ENCODE measurements at regions not wholly inside any gene's neighbourhood (a gene's known extent, or its start where the extent isn't known, plus 50 kb on each side); places are given as distances from the start of the nearest gene placed in this dataset.

DNA sequence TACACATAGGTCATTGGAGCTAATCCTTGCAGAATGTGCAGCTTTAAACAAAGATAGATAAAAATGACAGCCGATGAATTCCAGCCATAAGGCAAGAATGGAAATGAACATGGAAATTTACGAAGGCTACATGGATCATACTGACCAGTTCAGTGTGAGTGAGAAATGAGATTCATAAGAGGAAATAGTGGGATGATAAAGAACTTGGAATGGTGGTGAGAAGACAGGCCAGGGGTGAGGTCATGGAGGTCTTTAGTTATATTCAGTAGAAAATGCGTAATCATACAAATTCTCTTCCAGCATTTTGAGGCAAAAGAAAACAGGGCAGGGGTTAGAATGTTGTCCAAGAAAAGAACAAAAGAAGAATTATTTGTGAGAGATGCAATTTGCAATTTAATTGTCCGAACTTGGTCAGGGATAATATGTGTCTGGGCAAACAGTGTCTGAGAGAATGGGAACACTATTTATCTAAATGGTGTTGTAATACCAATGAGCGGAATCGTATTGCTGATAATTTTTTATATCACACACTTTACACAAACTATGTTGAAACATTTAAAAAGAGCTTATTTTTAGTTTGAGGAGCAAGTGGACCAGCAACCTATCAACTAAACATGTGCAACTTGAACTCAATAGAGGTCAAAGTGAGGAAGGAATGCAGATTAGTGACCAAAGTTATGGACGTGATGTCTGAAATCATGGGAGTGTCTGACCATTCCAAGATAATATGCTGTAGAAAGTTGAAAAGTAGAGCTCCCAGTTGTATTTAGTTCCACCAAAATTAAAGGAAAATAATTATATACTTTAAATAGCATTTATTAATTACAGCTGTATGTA, 739.0 kb upstream of the NCAM2 start:
- whole genome bisulfite sequencing (ENCODE audit: insufficient coverage): 60% methylated on average over 3 of the region's 7 CpGs
- Histone ChIP-seq H3K27ac (ENCODE audit: low read depth, low read length) (no peak overlapping the region), H3K36me3 (ENCODE audit: control insufficient read depth, insufficient read depth, low read length) (no peaks in the 10 kb centered on the region), H3K4me3 (ENCODE audit: low read depth, low read length) (no peak overlapping the region), H3K4me1 (ENCODE audit: control insufficient read depth, insufficient read depth, low read length) (no peaks in the 10 kb centered on the region), H3K9me3 (ENCODE audit: control insufficient read depth, insufficient read depth, low read length) (no peaks in the 10 kb centered on the region), H3K27me3 (ENCODE audit: control insufficient read depth, insufficient read depth, low read length) (no peaks in the 10 kb centered on the region)
- DNase-seq (ENCODE audit: low read depth in 4 of 6, low spot score in 6 of 6): no peak

DNA sequence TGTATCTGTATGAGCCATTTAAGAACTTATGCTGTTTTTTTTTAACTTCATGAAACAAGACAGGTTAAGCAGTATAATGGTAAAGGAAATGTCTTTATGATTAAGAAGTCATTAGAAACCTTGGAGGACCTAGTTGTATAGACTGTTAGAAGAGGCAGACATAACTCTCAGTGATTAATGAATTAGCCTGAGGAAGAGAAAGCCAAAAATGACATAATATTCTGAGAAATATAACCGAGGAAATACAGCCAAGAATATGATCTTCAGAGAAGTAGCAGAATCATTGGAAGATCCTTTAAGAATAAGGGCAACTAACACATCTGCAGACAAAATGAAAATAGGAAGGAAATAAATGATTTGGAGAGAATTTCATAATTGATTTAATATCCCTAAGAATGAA, 738.1 kb upstream of the NCAM2 start:
- Histone ChIP-seq H3K27me3 (ENCODE audit: control insufficient read depth, insufficient read depth, low read length) (no peaks in the 10 kb centered on the region), H3K36me3 (ENCODE audit: control insufficient read depth, insufficient read depth, low read length) (no peaks in the 10 kb centered on the region), H3K4me3 (ENCODE audit: low read depth, low read length) (no peak overlapping the region), H3K9me3 (ENCODE audit: control insufficient read depth, insufficient read depth, low read length) (no peaks in the 10 kb centered on the region), H3K4me1 (ENCODE audit: control insufficient read depth, insufficient read depth, low read length) (no peaks in the 10 kb centered on the region), H3K27ac (ENCODE audit: low read depth, low read length) (no peak overlapping the region)
- DNase-seq (ENCODE audit: low read depth in 4 of 6, low spot score in 6 of 6): no peak
- WGBS (ENCODE audit: insufficient coverage): 80% methylated on average over 1 of the region's 1 CpG

DNA sequence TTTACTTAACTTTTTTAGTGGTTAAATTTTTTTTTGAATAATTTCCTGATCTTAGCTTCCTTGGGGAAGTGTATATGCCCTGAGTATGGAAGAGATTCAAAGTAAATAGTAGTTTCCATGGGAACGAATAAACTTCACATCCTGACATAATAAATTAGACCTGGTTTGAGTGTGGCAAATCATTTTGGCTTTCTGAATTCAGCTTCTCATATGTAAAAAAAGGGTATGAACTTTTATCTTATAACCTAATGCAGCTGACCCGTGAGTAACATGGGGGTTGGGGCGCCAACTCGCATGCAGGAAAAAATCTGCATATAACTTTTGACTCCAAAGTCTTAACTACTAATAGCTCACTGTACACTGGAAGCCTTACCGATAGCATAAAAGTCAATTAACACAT, 736.8 kb upstream of the NCAM2 start:
- H3K4me1 ChIP-seq (ENCODE audit: control insufficient read depth, insufficient read depth, low read length): no peaks in the 10 kb centered on the region
- no CpG with 5 or more reads among the region's 5 CpGs for WGBS (ENCODE audit: insufficient coverage)
- no peak for DNase-seq (ENCODE audit: low read depth in 4 of 6, low spot score in 6 of 6)
- no peak overlapping the region for H3K27ac ChIP-seq (ENCODE audit: low read depth, low read length)
- H3K4me3 ChIP-seq (ENCODE audit: low read depth, low read length): no peak overlapping the region
- H3K36me3 ChIP-seq (ENCODE audit: control insufficient read depth, insufficient read depth, low read length): no peaks in the 10 kb centered on the region
- no peaks in the 10 kb centered on the region for H3K27me3 ChIP-seq (ENCODE audit: control insufficient read depth, insufficient read depth, low read length)
- H3K9me3 ChIP-seq (ENCODE audit: control insufficient read depth, insufficient read depth, low read length): no peaks in the 10 kb centered on the region

DNA sequence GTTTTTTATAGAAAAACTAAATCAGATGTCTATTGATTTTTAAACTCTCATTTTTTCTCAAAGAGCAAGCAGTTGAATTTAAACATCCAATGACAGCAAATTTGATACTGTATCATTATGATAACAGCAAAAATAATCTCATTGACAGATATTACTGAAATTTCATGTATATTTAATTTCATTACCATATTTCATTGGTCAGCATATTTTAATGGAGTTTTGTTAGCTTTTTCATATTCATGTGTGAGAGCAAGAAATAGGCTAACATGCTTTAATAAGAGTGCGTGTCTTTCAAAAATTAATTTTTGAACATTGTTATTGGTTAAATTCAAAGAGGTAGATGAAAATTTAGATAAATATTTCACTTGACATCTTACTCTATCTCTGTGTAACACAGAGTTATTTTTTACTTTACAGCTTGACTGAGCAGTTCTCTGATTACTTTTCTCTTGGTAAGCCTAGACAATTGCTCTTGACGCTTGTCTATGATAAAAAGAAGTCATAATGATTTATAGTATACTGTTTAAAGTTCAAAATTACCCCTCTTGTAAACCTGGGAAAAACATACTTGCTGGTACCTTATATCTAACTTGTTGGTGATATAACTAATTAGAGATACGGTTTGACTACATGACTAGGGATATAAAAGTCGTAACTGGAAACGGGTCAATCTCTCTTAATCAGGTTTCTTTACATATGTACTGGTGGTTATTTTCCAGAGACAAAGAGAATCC, 732.3 kb upstream of the NCAM2 start:
- Histone ChIP-seq H3K4me3 (ENCODE audit: low read depth, low read length) (no peak overlapping the region), H3K9me3 (ENCODE audit: control insufficient read depth, insufficient read depth, low read length) (no peaks in the 10 kb centered on the region), H3K27ac (ENCODE audit: low read depth, low read length) (no peak overlapping the region), H3K36me3 (ENCODE audit: control insufficient read depth, insufficient read depth, low read length) (no peaks in the 10 kb centered on the region), H3K4me1 (ENCODE audit: control insufficient read depth, insufficient read depth, low read length) (no peaks in the 10 kb centered on the region), H3K27me3 (ENCODE audit: control insufficient read depth, insufficient read depth, low read length) (no peaks in the 10 kb centered on the region)
- no CpG with 5 or more reads among the region's 5 CpGs for WGBS (ENCODE audit: insufficient coverage)
- DNase-seq (ENCODE audit: low read depth in 4 of 6, low spot score in 6 of 6): no peak

DNA sequence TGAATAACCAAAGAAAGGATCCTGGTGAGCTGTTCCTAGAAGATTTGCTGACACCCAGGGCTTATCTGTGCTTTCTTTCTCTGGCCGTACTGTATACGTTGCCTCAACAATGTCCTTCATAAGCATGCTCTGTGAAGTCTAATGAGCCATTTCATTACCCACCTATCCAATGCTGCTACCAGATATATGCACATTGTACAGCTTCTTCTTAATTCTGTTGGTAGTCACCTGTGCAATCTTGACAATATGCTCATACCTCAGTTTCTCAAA, 731.8 kb upstream of the NCAM2 start:
- H3K4me1 ChIP-seq (ENCODE audit: control insufficient read depth, insufficient read depth, low read length): no peaks in the 10 kb centered on the region
- 57% methylated on average over 2 of the region's 2 CpGs for WGBS (ENCODE audit: insufficient coverage)
- no peak overlapping the region for H3K27ac ChIP-seq (ENCODE audit: low read depth, low read length)
- H3K27me3 ChIP-seq (ENCODE audit: control insufficient read depth, insufficient read depth, low read length): no peaks in the 10 kb centered on the region
- no peak for DNase-seq (ENCODE audit: low read depth in 4 of 6, low spot score in 6 of 6)
- H3K9me3 ChIP-seq (ENCODE audit: control insufficient read depth, insufficient read depth, low read length): no peaks in the 10 kb centered on the region
- no peaks in the 10 kb centered on the region for H3K36me3 ChIP-seq (ENCODE audit: control insufficient read depth, insufficient read depth, low read length)
- no peak overlapping the region for H3K4me3 ChIP-seq (ENCODE audit: low read depth, low read length)

DNA sequence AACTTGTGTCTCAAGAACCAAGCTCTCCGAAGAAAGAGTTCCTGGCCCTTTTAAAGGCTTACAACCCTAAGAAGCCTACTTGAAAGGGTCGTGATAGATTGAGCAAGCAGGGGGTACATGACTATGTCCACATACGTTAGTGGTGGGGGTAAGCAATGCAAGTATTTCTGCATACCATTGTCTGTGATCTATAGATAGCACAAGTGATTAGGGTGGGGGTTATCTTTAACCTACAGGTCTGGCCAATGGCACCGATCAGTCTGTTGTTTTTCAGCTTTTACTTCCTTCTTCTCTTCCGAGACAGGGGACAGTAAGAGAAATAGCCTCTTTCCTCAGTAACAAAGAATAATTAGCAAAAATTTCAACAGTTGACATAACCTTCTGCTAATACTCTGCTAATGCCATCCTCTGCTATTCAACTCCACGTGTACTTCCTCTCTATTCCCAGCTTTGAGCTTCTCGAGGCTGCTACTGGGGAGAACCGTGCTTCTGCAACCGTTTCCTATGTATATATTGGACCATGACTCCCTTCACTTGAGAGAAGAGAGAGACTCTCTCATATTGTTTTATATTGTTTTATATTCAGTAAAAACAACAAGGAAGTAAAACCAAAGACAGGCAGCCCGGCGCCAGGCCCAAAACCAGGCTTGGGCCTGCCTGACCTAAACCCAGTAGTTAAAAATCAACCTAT, 727.7 kb upstream of the NCAM2 start:
- H3K9me3 ChIP-seq (ENCODE audit: control insufficient read depth, insufficient read depth, low read length): no peaks in the 10 kb centered on the region
- H3K4me3 ChIP-seq (ENCODE audit: low read depth, low read length): no peak overlapping the region
- no peaks in the 10 kb centered on the region for H3K36me3 ChIP-seq (ENCODE audit: control insufficient read depth, insufficient read depth, low read length)
- H3K27ac ChIP-seq (ENCODE audit: low read depth, low read length): no peak overlapping the region
- no peaks in the 10 kb centered on the region for H3K27me3 ChIP-seq (ENCODE audit: control insufficient read depth, insufficient read depth, low read length)
- 89% methylated on average over 4 of the region's 11 CpGs for WGBS (ENCODE audit: insufficient coverage)
- H3K4me1 ChIP-seq (ENCODE audit: control insufficient read depth, insufficient read depth, low read length): no peaks in the 10 kb centered on the region
- DNase-seq (ENCODE audit: low read depth in 4 of 6, low spot score in 6 of 6): no peak

DNA sequence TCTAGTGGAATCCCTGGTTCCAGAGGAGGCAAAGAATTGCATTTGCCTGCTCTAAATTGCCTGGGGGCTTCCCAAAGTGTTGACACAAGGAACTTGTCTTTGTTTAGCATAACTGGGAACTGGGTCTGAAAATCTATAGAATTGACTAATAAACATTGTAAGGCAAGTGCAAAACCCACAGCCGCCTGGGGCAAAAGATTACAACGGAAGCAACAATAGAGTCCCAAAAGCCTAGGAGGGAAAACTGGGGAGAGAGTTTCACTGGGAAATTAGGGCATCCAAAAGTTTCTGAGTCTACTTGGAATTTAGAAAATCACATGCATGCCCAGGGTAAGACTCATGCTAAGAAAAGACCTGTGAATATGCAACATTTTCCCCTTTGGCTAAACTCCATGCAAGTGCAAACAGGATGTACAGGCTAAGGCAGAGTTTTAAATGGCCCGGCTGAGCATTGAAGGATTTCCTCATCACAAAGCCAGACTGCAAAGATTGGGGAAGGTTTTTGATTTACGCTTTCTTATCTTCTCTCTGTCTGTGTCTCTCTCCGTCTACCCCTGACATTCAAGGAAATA, 725.3 kb upstream of the NCAM2 start:
- Histone ChIP-seq H3K36me3 (ENCODE audit: control insufficient read depth, insufficient read depth, low read length) (no peaks in the 10 kb centered on the region), H3K9me3 (ENCODE audit: control insufficient read depth, insufficient read depth, low read length) (no peaks in the 10 kb centered on the region), H3K4me1 (ENCODE audit: control insufficient read depth, insufficient read depth, low read length) (no peaks in the 10 kb centered on the region), H3K4me3 (ENCODE audit: low read depth, low read length) (no peak overlapping the region), H3K27me3 (ENCODE audit: control insufficient read depth, insufficient read depth, low read length) (no peaks in the 10 kb centered on the region), H3K27ac (ENCODE audit: low read depth, low read length) (no peak overlapping the region)
- DNase-seq (ENCODE audit: low read depth in 4 of 6, low spot score in 6 of 6): no peak
- 69% methylated on average over 2 of the region's 5 CpGs for WGBS (ENCODE audit: insufficient coverage)

DNA sequence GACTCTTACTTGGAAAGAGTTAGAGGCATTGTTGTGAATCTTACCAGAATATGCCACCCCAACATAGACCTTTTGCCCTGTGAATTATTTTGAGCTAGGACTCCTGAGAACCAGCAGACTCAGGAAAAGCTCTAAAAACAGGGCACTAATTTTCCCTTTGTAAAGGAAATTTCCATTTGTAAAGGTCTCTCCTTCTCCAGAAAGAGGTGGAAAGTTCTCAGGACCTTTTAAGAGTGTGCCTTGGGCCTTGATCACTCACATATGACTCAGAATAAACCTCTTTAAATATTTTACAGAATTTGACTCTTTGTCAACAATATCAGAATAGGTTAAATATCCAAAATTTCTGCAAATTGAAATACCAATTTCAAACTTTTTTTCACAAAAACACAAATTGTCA, 721.8 kb upstream of the NCAM2 start:
- H3K27me3 ChIP-seq (ENCODE audit: control insufficient read depth, insufficient read depth, low read length): no peaks in the 10 kb centered on the region
- H3K4me1 ChIP-seq (ENCODE audit: control insufficient read depth, insufficient read depth, low read length): no peaks in the 10 kb centered on the region
- no peaks in the 10 kb centered on the region for H3K36me3 ChIP-seq (ENCODE audit: control insufficient read depth, insufficient read depth, low read length)
- no peak overlapping the region for H3K4me3 ChIP-seq (ENCODE audit: low read depth, low read length)
- DNase-seq (ENCODE audit: low read depth in 4 of 6, low spot score in 6 of 6): no peak
- H3K9me3 ChIP-seq (ENCODE audit: control insufficient read depth, insufficient read depth, low read length): no peaks in the 10 kb centered on the region
- H3K27ac ChIP-seq (ENCODE audit: low read depth, low read length): no peak overlapping the region

DNA sequence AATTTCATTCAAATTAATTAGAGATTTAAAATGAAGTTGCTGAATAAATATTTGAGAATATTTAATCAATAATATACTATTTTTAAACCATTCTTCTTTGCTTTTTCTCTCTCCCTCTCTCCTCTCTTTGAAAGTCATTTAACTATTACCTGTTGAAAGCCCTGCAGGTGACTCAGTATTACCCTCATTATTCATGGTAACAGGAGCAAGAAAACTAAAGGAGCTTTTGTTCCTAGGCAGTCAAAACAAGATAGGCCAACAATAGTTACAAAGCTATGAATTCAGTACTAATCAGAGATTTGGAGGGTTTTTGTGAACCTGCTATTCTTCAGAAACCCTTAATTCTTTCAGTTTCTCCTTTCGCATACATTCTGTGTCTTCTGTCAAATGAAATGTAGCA, 721.3 kb upstream of the NCAM2 start:
- no peak overlapping the region for H3K27ac ChIP-seq (ENCODE audit: low read depth, low read length)
- WGBS (ENCODE audit: insufficient coverage): 60% methylated on average over 1 of the region's 1 CpG
- no peak for DNase-seq (ENCODE audit: low read depth in 4 of 6, low spot score in 6 of 6)
- no peaks in the 10 kb centered on the region for H3K4me1 ChIP-seq (ENCODE audit: control insufficient read depth, insufficient read depth, low read length)
- H3K9me3 ChIP-seq (ENCODE audit: control insufficient read depth, insufficient read depth, low read length): no peaks in the 10 kb centered on the region
- H3K27me3 ChIP-seq (ENCODE audit: control insufficient read depth, insufficient read depth, low read length): no peaks in the 10 kb centered on the region
- no peak overlapping the region for H3K4me3 ChIP-seq (ENCODE audit: low read depth, low read length)
- H3K36me3 ChIP-seq (ENCODE audit: control insufficient read depth, insufficient read depth, low read length): no peaks in the 10 kb centered on the region

Data from spinal cord (tissue), 9 donors.